HG02623 (cell line): ENCODE measurements at regions not wholly inside any gene's neighbourhood (a gene's known extent, or its start where the extent isn't known, plus 50 kb on each side); places are given as distances from the start of the nearest gene placed in this dataset.
A peak's percentile ranks its signal among the peaks of the same experiment; 100 is the strongest.
"Not testable (repeated sequence)": the region's sequence is repeated elsewhere in the genome, so short reads cannot be mapped to it uniquely, and the experiment has no call there.

Experiments
- ATAC-seq: cut with Tn5 transposase; IDR thresholded peaks from one replicate; pipeline ENCODE4 v1.9.1; 2021; ENCODE audit warnings: moderate library complexity; ENCODE audit not compliant: unreplicated experiment

DNA sequence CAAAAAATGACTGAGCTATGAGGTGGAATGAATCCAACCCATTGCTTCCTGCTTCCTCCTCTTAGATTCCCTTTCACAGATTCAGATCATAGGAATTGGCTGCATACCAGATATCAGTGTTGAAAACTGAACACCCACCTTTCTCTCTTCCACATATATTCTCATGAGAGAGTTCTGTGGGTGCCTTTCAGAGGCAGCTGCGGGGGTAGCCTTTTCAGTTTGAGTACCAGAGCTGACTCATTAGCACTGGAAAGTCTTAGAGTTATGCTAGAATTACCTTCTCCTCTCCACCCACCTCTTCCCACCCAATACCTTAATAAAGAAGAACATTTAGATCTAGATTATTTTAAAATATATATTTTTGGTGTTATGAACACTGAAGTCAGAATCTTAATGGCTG lies 495.4 kb upstream of the SEL1L start:
- ATAC-seq: peak; percentile 53

DNA sequence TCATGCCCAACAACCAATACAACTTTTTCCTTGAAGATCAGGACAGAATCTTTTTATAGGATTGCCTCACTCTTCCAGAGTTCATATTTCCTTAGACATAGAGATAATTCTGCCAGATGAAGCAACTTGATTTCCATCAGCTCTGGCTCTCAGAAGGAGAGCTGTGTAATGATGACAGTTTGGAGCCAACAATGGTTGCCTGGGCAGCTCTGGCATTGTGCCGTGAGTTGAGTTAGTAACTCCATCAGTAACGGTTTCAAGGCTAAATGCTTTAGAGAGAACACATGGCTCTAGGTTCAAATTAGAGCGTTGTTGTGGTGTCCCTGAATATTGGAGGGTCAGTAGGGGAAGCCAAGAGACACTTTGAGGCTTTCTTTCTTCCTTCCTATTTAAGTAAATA lies 501.7 kb upstream of the SEL1L start:
- no peak for ATAC-seq

DNA sequence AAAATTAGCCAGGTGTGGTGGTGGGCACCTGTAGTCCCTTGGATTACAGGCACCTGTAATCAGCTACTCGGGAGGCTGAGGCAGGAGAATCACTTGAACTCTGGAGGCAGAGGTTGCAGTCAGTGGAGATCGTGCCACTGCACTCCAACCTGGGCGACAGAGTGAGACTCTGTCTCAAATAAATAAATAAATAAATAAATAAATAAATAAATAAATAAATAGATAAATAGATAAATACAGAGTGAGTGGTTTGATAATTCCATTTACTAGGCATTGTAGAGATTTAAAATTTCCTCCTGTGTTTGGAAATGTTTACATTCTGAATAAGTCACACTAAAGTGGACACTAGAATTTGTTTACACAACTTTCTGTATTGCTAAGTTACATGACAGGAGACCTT lies 504.4 kb upstream of the SEL1L start:
- ATAC-seq: not testable (repeated sequence)

DNA sequence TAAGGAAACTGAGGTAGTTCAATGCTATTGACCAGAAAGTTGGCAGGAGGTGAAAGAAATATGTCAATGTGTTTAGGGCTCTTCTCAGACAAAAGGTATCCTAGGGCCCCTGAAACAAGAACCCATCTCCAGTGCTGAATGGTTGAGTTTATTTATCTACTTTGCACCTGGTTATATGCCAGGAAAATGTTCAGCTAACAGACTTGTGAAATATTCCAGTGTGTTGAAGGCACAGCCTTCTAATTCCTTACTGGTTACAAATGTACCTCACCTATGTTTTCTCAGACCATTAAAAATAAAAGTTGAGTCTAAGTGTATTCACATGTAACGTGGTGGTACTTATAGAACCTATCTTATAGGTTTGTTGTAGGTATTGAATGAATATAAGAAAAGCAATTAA lies 511.7 kb upstream of the SEL1L start:
- no peak for ATAC-seq

DNA sequence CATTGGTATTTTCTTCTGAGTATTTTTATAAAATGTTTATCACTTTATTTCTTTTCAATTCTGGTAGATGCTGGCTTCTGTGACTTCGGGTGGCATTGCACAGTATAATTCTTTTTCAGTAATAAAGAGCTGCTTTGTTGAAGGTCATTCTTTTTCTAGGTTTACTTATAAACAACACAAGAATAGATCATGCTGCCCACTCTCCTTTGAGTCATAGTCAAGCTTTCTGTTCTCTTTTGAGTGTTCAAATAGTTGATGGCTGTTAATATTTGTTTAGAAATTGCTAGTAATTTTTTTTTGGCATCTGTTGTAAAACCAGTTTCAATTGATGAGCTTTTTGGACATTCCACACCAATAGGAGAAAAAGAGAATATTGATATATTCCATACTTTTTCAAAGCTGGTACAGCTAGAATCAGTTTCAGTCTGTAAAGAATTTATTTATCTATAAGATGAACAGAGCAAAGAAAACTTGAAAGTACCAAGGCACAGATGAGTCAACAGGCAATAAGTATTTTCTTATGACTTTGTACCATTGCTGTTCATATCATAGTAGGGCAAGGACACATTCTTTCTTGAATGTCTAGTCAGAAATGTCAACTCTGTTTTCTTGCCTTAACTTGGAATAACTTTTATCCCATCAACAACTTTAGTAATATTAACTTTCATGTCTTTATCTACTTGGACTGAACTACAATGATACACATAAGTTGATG lies 513.0 kb upstream of the SEL1L start:
- ATAC-seq: peak; percentile 63

DNA sequence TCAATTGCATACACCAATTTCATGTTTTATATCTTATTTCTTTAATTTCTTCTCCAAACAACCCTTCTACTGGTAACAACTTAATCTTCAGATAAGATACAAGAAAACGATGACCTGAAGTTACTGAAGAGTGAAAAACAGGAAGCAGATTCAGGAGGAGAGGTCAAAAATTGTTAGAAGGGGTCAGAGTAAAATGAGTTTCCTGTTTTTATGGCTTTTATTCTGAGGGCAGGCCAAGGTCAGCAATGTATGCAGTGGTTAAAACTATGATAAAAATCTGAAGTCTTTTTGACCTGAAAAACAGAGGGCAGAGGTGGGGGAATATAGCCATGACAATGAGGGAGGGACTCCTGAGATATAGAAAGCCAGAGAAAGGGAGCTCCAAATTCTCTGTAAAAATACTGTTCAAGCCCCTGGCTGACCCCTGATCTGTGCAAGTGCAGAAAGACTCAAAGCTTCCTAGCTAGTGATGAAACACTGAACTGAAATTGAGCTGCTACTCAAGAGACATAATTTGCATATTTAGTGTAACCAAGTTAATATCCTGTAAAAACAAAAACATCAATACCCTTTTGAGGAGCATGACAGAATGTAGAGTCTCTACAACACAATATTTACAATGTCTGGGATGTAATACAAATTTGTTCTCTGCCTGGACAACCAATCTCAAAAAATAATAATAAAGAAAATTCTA lies 514.3 kb upstream of the SEL1L start:
- ATAC-seq: peak; percentile 42

DNA sequence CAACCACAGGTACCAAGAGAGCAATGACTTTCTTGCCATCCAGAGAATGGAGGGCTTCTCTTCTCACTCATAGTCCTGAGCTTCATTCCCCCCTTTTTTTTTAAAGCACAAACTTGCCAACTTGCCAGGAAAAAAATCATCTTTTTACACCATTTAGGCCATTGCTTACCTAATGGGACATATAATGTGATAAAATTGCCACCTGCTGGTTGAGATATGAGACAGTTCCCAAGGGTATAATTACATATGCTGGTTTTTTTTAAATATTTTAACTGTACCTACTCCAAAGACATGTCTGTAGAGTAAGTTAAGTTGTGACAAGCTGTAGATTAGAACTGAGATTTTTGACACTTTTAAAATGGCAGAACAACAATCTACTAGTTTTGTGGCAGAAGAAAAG lies 519.1 kb upstream of the SEL1L start:
- no peak for ATAC-seq

DNA sequence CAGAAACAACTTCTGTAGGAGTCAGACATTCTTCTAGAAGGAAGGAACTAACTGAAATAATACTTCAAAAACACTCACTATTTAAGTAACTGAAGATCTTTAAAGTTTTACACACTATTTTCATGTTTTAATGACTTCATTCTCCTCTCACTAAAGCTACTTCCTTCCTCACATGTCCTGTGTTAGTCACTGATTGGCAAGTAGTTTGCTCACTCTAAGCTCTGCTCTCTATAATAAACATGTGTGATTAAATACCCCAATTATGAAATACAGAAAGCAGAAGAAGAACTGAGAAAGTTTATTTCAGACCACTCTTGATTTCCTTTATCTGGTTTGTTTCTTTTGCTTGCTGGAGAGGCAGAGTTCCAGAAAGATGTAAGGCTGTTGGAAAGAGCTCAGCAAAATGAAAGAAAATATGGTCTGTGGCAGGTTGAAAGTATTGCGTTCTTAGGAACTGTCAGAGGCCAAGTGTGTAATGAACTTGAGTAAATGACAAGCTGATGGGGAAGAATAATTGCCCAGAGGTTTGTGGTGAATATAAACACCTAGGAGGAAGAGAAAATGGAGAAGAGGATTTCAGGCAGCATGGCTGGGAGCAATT lies 522.0 kb upstream of the SEL1L start:
- no peak for ATAC-seq

DNA sequence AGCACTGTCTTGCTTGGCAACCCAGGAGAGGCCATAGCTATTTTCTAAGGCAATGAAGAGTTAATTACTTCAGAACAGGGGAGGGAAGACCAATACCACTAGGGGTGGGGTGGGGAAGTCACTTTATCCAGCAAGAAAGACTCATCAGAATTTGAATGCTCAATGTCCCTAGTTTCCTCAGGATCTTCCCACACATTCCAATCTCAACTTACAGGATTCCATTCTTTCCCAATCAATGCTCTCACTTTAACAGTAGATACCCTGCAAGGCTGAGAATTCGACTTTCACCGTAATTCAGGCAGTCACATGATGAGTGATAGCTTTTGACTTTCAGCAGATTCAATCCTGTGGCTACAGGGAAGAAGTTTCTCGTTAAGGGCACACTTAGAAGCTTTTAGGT lies 526.6 kb upstream of the SEL1L start:
- no peak for ATAC-seq

DNA sequence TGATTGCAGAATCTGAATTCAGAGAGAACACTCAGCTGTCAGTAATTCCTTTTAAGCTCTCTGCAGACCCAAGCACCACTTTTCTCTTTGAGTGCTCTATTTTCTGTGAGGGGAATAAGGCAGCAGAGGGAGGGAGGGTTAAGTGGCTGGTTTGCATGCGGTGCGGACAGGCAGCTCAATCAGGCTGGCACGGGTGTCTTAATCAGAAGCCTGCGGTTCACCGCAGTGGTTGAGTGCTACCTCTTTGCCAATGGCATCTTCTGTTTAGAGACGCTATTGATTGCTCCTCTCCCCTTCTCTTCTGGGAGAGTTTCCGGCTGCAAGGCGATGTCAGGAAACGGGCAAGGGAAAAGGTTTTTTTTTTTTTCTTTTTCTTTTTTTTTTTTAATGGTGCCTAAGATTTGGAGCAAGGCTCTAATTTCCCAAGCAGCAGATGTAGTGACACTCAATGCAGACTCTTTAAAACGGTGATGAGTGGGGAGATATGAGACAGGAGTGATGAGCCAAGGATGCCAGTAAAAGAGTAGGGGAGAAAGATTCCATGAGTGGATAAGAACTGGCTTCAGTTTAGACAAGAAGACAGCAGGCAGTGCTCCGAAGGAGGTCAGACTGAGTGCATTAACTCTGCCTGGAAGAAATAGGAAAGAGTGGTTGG lies 533.7 kb upstream of the SEL1L start:
- no peak for ATAC-seq

DNA sequence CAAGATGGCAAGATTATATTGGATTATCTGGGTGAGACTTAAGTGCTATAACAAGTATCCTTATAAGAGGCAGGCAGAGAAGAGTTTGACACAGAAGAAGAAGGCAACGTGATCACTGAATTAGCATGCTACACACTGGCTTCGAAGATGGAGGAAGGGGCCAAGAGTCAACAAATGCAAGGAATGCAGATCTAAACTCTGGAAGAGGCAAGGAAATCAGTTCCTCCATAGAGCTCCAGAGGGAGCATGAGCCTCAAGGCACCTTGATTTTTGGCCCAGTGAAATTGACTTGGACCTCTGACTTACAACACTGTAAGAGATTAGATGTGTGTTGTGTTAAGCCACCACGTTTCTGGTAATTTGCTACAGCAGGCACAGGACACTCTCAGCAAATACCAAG lies 536.4 kb upstream of the SEL1L start:
- no peak for ATAC-seq

DNA sequence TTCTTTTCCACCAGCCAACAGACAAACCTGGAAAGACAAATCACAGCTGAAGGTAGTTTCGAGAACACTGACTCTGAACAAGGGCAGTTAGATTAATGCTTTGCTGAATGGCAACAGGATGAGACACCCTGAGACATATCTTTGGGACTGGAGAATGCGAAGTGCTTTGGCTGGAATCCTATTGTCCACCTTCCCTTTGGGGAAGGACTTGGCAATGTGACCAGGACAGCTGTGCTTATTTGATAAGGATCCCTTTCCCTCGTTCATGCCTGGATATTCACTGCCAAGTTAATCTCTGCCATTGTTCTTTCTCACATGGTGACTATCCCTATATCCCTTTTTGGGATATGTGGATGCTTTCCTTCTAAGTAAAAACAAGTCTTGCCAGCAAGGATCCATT lies 537.1 kb upstream of the SEL1L start:
- no peak for ATAC-seq

DNA sequence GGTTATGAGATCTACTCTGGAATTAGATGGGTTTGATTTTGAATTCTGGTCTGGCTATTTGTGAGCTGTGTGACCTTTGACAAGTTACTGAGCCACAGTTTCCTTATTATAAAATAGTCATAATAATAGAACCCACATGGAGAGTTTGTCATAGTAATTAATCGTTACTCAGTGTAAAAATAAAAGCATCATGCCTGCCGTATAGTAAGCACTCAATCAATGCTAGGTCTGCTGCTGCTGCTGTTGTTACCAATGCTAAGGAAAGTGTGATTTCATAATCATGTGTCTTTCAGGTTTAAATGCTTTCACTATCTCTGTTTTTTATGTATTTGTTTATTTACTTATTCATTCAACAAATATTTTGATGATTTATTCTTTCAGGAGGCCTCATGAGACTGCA lies 539.9 kb upstream of the SEL1L start:
- ATAC-seq: no peak

DNA sequence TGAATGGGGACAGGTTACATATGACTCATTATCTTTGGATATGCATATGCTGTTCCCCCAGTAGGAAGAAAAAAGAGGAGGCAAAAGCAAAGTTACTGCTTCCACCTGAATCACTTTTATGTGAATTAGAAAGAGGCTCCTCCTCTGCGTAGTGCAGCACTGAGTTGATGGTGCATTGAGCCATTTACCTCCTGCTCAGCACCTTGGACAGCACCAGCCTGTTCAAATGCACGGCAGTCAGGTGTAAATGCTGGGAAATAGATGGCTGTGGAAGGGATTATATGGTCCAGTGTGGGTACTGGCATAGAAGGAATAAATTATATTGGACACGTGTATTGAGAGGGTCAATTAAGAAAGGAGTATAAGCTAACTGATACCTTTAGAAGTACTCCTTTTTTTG lies 541.9 kb upstream of the SEL1L start:
- no peak for ATAC-seq

DNA sequence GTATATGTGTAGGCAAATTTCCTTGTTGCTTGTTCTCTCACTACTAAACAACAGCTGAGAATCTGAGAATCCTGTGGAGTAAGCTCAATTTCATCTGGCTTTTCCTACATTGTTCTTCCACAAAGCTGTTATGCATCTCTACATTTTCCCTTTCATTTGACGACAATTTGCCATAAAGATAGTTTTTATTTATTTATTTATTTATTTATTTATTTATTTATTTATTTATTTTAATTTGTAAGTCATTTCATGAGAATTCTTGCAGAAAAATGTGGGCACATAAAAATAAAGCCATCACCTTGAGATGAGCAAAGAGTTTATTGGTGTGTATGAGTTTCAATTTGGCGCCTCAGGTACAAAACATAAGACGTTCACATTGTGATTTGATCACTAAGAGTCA lies 545.9 kb upstream of the SEL1L start:
- no peak for ATAC-seq

DNA sequence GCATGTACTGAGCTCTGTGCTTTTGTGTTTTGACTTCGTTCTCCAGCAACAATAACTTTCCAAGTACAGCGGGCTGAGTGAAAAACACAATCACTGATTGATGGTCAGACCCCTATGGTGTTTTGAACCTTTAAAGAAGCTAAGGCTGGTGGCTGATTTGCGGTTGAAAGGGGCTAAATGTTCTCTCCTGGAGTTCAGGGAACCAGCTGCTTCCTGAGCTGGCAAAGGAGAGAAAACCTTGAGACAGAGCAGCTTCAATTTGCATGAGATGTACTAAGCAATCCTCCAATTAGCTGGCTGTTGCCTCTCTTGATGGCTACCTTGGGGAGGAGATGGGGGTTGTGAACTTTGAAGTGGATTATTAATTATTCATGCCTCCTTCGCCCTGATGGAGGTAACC lies 546.7 kb upstream of the SEL1L start:
- no peak for ATAC-seq

DNA sequence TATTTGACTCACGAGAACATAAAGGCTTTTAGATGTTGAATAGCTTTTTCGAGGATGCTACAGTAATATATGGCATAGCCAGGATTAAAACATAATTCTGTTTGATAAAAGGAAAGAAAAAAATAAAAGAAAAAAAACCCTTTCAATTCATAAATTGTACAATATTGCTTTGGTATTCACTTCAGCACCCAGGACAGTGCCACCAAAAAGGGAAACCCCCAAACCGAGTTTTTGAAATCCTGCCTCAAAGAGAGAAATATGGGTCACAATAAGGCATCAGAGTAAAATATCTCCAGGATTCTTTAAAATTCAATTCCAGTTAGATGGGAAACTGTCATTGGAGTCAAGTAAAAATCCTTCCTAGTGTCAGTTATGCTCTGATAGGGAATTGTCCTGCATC lies 551.2 kb upstream of the SEL1L start:
- no peak for ATAC-seq

DNA sequence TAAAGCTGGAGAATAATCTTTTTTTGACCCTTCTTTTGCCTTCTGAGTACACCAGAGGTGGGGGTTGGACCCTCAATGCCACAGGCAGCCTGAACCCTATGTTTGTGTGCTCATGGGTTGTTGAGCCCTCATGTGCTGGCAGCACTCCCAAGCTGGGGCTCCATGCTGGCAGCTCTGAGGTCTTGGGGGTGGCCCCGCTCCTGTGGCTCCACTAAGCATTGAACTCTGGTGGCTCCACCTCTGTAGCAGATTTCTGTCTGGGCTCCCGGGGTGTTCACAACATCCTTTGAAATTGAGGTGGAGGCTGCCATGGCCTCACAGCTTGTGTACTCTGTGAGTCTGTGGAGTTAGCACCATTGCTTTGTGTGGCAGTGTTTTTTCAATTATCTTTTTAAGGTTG lies 557.4 kb upstream of the SEL1L start:
- no peak for ATAC-seq

DNA sequence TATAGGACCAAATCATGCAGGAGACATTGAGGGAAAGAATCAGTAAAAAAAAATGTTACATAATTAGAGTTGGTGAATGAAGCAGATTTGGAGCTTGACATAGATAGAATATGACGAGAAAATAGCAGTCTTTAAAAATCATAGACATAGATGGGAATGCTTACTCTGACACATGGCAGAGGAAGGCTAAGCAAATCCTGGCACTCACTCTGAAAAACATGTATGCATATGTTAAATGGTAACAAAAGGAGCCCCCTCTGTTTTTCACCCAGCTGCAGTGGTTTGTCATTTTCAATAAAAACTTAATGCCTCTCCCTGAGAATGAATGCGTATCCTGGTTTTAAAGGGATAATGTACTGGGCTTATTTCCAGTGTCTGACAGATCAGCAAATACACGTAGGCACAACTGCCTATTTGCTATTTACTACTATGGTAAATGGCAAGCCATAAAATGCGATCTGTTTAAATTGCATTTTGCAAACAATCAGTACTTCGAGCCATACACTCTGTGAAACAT lies 561.2 kb upstream of the SEL1L start:
- no peak for ATAC-seq

DNA sequence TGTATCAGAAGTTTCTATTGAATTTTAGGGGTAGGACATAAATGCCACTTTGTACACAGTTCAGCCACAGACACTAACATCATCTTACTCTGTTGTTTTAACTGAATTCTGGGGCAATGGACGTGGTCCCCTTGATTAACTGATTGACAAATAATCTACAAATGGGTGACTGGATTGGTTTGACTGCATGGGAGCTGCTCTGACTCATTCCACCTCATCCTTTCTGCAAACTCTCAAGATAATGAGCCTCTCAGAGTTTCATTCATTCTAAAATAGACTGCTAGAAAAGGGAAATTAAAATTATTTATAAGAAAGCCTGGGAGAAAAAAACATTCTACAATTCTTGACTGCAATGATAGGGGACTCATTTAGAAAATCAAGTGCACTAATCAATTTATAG lies 570.4 kb upstream of the SEL1L start:
- ATAC-seq: no peak

DNA sequence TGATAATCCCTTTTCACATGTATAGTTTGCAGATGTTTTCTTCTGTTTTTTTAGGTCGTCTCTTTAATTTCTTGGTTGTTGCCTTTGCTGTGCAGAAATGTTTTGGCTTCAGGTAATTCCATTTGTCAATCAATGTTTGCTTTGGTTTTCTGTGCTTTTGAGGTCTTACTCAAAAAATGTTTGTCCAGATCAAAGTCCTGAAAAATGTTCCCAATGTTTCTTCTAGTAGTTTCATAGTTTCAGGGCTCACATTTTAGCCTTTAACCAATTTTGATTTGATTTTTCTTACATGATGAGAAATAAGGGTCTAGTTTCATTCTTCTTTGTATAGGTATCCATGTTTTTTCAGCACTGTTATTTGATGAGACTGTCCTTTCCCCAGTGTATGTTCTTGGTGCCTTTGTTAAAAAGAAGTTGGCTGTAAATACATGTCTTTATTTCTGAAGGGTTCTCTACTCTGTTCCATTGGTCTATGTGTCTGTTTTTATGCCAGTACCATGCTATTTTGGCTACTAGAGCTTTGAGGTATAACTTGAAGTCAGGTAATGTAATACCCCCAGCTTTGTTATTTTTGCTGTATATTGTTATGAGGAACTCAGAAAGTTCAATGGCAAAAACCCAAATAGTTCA lies 578.7 kb upstream of the SEL1L start:
- no peak for ATAC-seq
